ENCODE measurements at regions not wholly inside any gene's neighbourhood (a gene's known extent, or its start where the extent isn't known, plus 50 kb on each side); places are given as distances from the start of the nearest gene placed in this dataset.

- TF ChIP-seq CTCF (IDR thresholded peaks at IDR 0.05 in 4 of 5, conservative IDR thresholded peaks at IDR 0.05 in 1 of 5) (no peak), POLR2A (IDR thresholded peaks at IDR 0.05) (no peak)
Measured at GRCh38 chr11:91265946-91266345, 958.7 kb upstream of the FAT3 start.
